Activated CD8-positive, alpha-beta memory T cell treated with anti-CD3 and anti-CD28 coated beads, Interleukin-2, amount 50 U/mL, for 4 hours (primary cell): ENCODE measurements at regions not wholly inside any gene's neighbourhood (a gene's known extent, or its start where the extent isn't known, plus 50 kb on each side); places are given as distances from the start of the nearest gene placed in this dataset.

Experiments
- DNase-seq: peaks from one replicate; pipeline ENCODE4 v3.0.0-alpha.2; 2020

DNA sequence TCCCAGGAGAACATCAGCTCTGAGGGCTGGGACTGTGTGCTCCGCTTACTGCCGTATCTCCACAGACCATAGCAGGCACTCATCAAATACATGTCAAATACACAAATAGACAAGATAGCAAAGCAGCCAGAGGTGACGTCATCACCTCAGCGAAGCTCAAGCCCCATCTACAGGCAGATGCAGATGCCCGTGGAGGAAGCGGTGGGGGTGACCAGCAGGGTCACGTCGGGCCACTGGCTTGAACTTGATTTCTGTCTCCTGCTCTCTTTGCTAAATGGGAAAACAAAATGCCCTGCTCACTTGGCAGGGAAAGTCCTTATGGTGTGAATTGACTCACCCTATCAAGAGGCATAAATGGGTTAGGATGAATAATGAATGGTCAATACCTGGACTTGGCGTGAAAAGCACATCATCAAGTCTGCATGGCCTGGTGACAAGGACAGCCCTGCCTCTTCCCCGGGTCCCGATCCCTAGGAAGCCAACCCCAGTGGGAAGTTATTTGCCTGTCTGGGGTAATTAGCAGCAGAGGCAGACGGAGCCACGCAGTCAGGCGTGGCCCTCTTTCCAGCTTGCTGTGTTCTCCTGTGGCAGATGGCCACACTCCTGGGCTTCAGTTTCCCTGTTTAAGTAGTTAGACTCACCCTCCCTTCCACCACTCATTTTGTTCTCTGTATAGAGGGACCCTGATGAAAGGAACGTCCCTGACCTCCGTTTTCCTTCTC lies 536.0 kb downstream of the NPHP4 start:
- no peak for DNase-seq

DNA sequence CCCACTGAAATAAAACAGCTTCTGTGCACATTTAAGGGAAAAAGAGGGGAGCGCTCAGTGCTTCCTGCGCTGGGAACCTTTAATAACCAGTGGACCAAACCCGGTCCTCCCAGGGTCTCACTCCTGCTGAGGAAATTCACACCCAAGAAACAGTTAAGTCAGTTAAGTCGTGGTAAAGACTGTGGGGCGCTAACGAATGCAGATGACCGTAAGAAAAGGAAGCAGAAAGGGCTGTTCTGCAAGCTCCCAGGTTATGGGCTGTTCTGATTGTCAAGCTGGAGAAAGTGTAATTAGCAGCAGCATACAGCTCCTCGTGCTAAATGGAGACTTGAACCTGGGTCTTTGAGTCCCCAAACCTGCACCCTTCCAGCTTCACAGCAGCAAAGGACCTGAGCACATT lies 536.6 kb downstream of the NPHP4 start:
- no peak for DNase-seq

DNA sequence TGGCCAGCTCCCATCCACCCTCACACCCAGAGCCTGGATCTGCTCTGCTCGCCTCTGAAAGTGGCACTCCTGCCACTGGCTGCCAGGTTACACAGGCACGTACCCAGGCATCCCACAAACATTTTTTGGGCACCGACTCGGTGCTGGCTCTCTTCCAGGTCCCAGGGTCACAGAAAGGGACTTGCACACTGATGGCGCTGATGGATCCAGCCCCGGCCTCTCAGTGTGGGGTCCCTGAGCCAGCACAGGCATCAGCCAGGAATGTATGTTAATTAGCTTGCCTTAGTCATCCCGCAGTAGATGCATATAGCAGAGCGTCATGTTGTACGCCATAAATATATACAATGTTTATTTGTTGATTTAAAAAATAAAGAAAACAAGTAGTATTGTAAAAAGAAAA lies 537.2 kb downstream of the NPHP4 start:
- DNase-seq: no peak

DNA sequence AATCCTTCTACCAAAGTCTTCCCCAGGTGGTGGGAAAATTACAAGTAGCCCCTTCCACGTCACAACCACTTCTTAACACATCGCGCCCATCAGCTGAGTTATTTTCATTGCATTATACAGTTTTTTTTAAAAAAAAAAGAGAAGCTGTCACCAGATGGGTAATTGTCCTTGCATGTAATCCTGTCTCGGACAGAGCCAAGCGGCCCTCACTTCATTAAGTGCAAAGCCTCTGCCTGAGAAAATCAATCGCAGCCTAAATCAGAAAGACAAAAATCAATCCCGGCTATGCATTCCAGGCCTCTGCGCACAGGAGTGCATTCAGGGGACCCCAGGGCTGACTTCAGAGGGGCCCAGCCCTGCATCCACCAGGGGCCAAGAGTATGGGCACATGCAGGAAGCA lies 538.9 kb downstream of the NPHP4 start:
- DNase-seq: no peak

DNA sequence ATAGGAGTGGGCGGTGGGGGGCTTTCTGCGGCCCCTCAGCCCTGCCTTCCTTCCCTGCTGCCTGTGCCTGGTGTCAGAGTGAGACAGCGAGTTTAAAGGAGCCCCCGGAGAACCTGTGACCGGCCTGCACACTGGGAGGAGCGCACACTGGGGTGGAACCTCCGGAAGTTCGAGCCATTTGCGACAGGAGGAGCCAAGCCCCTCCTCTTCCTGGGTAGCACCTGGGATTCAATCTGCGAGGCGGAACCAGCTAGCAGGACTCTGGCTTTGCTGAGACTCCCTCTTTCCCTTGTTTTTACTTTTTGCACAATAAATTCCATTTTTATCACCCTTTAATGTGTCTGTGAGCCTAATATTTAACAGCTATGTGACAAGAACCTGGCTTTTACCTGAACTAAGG lies 540.6 kb downstream of the NPHP4 start:
- DNase-seq: no peak

DNA sequence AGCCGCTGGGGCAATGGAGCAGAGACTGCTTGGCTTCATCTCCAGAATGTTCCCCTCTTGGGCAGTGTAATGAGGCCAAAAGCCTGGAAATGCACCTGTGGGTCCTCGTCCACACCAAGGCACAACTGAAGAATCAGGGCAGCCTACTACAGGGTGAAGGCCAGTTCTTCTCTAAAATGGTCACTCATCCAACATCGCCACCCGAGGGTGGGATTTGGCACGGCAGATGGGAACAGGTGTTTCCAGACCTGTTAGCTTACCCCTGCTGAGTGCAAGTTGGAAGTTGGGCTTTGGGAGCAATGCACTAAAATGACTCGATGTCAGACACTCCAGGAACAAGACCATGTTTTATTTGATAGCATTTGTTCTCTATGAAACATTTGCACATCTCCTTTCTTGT lies 543.7 kb downstream of the NPHP4 start:
- DNase-seq: peak; percentile 23

DNA sequence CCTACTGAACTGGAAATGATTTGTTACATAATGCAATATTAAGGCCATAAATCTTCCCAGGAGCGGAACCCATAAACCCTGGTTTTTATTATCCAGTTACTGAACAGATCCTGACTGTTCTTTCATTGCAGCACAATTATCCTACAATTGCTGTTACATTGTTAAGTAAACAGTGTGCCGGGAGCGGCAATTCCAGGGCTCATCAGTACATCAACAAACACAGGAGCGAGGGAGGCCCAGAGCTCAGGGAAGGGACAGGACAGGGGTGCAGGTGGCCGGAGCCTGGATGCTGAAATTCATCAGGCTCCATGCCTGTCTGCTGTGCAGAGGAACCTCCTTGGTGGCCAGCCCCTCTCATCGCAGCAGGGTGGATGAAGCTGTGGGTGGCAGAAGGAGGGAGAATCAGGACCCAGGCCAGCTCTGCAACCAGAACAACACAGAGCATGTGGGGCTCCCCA lies 544.7 kb downstream of the NPHP4 start:
- DNase-seq: no peak

DNA sequence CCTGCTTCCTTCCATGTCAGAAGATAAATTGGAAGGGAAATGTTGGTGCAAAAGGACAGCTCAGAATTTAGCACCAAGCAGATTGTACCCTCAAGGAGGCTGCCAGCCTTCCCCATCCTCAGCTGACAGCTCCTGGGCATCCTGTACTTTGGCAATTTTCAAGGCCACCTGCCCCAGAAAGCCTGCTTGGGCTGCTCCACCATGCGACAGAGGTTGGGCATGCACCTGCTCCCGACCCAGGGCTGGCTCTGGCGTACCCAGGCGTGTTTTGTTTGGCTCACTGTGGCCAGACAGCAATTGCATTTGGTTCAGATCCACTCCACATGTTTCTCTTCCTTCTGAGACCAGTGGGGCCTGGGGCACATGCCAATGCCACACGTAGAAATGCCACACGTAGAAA lies 547.8 kb downstream of the NPHP4 start:
- no peak for DNase-seq

DNA sequence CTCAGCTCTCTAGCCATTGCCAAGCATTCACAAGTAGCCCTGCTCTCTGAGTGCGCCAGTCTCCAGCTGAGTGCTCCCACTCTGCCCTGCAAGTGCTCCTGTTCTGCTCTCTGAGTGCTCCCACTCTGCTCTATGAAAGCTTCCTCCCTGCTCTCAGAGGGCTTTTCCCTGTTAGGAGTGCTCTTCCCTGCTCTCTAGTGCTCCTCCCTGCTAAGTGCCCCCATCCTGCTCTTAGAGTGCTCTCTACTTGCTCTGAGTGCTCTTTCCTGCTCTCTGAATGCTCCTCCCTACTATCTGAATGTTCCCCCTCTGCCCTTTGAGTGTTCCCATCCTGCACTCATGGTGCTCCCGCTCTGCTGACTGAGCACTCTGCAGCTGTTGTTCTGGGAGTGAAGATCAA lies 555.4 kb downstream of the NPHP4 start:
- DNase-seq: no peak

DNA sequence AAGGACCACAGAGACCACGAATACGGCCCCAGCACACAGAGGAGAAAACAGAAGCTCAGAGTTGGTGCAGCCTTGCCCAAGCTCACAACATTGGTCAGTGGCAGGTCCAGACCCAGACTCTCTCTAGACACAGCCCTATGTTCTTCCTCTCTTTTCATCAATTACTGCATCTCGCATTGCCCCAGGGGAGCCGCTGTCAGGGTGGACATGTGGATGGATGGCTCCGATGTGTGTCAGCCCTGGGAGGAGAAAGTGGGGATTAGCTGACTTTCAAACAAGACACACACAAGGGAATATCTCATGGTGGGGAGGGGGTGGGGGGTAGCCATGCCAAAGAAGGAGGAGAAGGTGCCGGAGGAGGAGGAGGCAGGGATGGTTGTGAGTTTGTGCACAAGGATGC lies 556.8 kb downstream of the NPHP4 start:
- no peak for DNase-seq

DNA sequence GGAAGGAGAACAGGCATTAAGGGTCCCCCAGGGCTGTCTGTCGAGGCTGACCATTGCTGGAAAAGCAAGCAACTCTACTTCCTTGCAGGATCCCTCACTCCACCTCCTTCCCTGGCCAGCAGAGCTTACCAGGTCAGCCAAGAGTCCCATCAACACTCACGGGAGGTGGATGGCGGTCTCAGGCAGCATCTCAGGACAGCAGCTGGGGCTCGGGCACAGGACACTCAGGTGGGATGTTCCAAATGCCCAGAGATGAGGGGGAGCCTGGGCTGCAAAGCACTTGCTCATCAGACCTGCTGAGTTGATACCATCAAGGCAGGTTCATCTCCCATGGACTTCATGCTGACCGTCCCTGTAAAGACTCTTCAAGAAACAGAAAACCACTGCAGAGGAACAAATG lies 559.8 kb downstream of the NPHP4 start:
- DNase-seq: no peak

DNA sequence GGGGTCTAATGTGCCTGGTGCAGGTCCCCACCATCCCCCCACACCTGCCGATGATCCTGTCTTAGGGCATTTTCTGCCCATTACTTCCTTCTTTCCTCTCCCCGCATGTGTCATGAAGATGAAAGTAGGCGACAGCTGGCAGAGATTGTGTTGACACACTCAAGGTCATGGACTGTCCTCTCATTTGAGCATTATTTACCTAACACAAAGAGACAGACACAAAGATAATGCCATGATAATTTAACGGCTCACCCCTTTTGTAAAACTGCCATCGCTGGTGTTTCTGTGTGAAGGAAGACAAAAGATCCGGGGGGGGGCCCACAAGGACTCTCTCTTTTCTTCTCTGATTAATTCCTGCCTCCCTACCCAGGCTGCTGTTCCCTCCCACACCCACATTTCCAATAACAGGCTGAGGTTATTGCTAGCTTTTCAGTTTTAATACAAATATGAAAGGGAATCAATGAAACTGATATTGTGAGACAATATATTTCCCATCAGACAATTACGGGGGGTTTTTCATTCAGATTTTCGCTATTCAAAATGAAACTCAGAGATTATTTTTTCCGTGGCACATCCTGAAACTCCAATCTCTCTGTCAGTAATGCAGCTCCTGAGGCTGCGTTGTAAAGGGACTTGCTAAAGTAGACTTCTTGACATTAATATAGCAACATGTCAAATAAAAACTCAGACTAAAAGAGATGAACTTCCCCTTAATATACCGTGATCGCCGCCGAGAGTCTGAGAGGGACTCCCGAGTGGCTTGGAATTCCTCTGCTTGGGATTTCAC lies 561.1 kb downstream of the NPHP4 start:
- DNase-seq: no peak

DNA sequence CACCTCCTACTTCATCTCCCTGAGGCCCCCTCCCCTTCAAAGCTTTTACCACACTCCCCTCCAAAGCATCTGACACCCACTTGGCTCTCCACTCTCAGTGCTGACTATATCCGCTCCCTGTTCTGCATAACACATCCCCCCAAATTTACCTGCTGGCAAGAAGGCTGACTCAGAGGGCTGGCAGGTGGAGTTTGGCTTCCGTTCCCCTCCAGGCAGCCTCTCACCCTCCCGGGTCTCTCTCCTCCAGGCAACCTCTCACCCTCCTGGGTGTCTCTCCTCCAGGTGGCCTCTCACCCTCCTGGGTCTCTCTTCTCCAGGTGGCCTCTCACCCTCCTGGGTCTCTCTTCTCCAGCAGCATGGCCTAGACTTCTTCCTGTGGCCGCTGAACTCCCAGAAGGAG lies 562.1 kb downstream of the NPHP4 start:
- DNase-seq: no peak

DNA sequence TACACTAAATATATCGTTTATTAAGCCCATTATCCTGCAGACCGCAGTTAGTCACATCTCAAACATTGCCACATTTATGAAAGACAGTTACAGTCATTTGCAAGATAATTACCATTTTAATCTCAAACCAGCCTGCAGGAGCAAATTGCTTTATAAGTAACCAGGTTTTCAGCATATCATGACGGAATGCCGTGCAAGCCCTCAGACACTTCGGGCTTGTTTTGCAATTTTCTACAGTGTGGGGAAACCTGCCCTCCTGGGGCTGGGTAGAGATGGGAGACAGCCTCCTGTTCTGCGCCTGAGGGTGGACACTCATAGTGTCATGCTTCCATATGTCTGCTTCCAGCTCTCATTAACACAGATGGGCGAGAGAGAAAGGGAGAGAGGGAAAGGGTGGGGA lies 563.9 kb downstream of the NPHP4 start:
- no peak for DNase-seq

DNA sequence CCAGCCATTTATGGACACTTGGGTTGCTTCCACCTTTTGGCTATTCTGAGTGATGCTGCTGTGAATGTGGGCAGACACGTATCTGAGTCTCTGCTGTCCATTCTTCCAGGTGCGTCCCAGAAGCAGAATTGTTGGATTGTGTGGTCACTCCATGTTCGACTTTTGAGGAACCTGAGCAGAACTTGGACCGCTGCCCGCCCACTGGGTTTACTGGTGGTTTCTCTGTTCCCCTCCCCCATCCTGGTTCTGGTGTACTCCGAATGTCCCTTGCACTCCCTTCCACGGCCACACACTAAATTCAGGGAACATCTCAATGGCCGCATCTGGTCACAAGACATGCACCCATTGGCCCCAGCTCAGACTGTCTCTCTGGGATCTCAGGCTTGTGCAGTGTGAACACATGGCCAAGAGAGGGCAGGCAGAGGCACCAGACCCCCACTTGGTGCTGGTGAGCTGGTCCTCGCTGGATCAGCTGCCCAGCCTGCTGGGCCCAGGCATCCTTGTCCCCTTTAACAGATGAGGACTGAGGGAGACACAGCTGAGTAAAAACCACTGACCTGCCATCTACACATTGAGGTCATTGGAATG lies 565.1 kb downstream of the NPHP4 start:
- DNase-seq: no peak

DNA sequence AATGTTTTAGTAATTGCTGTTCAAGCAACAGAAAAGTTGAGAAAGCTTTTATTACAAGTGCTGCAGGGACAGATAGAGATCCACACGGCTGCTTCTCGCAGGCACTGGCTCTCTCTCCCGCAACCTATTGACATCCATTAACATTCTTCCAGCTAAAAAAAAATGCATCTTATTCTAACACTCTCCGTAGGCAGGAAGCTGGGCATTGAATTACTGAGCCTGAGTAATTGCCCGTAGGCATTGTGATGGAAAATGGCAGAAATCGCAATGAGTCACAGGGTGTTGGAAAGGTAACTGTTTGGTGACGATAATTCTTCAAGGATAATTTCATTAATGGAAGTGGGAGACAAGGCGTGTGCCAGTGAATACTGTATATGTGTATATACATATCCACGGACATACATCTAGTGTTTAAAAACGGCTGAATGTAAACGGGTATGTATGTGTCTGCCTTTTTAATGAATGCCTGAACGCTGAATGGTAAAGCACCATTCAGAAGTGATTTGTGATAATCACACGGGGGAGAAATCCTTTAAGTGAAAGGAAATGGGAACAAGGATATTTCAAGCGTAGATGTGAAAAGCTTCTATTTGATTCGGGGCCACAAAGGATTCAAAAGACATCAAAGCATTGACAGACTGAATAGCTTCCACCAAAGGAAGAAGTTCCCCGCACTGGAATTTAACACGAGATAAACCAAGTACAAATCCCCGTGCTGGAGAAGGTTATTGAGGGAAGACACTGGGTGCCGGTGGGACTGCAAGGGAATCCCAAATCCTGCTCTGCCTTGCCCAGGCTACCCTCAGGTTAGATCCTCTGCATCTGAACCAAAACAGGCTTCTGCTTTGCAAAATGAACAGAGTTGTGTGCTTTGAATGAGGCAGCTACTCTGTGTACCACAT lies 567.2 kb downstream of the NPHP4 start:
- no peak for DNase-seq

DNA sequence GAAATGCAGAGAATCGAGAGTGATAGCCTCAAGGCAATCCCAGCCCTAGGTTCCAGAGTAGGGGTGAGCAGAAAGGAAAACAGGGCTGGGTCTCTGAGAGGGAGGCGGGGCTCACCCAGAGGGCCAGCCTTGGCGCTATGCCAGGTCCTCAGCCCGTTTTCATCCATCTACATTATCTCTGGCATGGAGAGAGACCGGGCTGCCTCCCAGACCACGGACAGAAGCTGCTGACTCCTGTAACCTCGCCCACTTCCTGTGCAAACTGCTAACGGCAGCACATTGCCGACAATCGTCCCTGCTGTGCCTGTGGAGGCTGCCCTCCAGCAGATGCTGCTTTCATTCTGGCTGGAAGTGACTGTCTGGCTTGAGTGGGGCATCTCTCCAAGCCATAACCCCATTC lies 569.1 kb downstream of the NPHP4 start:
- DNase-seq: peak; percentile 29

DNA sequence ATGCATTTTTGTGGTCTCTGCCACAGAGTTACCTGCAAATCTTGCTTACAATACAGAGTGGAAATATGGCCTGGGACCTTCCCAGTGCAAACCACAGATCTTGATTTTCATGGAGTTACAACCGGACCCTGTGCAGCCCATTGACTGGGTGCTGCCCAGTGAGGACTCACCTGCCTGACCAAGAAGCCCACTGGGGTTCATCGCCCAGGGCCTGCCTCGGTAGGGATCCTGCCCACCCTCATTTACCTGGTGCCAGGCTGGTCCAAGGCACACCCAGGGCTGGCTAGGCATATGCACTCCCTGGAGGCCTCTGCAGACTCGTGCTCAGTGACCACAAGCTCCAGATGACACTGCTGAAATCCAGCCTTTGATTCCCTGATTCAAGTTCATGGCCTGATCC lies 572.7 kb downstream of the NPHP4 start:
- no peak for DNase-seq

DNA sequence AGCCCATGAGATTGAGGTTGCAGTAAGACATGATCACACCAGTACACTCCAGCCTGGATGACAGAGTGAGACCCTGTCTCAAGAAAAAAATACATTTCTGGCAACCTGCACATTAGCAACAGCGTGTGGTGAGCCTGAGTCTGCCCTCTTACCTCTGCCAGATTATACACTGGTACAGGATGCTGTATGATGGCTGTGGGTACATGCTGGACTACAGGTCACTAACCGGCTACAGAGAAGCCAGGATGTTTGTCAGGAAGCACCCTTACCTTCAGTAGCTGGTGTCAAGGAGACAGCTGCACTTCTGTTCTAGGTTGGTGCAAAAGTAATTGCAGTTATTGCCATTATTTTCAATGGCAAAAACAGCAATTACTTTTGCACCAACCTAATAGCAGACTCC lies 575.7 kb downstream of the NPHP4 start:
- DNase-seq: no peak

DNA sequence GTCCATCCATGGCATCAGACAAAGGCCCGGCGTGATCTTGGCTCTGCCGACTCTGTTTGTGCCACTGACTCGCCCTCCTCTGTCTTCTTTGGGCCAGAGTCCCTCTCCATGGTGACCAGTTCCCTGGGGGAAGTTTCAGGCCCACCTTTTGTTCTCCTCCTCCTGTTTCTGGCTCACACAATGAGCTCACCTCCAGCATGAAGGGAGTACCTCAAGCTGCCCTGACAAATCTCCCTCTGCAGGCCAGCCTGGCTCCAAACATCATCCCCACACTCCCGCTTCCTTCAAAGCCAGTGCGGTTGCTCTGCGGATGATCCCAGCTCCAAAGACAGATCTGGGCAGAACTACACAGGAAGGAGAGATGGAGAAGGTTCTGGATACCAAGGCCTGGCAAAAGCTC lies 576.6 kb downstream of the NPHP4 start:
- DNase-seq: no peak

DNA sequence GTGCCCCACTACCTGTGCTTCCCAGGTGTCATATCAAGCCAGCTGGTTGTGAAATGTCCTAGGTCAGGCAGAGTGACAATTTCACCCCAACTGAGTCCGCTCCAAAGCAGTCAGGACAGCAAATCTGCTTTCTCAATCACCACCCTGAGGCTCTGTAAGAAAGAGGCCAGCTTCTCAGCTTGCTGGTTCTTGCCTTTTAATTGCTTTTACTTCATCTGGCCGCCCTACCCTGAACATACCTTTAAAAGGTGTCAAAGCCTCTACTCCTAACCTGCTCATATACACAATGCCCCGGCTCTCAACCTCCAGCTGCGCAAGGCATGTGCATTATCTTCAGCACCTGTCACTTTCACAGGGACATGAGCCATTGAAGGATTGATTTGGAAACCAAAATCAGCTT lies 581.6 kb downstream of the NPHP4 start:
- DNase-seq: no peak

DNA sequence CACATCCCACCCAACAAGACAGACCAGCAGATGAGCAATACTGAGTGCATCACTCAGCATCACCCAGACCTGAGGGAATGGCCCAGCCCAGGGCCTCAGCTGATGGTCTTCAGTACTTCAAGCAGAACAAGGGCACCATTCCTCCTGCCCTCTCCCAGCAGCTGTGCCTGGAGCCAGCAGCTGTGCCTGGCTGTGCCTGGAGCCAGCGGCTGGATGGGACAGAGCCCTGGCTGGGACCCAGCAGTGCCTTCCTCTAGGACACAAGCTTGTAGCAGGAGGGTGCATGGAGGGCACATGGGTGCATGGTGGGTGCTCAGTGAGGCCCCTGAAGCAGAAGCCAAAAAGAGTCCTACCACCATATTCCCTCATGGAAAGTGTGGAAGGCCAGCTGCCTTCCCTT lies 583.8 kb downstream of the NPHP4 start:
- no peak for DNase-seq

DNA sequence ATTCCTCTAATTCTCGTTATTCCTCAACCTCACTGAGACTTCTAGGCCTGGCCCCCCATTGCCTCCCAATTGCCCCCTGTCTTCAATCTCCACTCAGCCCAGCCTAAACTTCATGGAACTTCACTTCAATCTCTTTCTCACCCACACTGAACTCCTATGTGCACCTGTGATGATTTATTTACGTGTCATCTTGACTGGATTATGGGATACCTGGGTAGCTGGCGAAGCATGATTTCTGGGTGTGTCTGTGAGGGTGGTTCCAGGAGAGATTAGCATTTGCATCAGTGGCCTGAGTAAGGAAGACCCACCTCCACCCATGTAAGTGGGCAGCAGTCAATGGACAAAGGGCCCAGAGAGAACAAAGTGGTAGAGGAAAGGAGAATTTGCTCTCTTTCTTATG lies 587.0 kb downstream of the NPHP4 start:
- no peak for DNase-seq
